VCaP (cell line): ENCODE measurements at regions not wholly inside any gene's neighbourhood (a gene's known extent, or its start where the extent isn't known, plus 50 kb on each side); places are given as distances from the start of the nearest gene placed in this dataset.
A peak's percentile ranks its signal among the peaks of the same experiment; 100 is the strongest.

Experiments used
- H3K27ac ChIP-seq: fragments of 450-650 bp; 2 replicates; pipeline ENCODE4 v1.5.1; 2017
- TF ChIP-seq, protein P1 (sequence below): fragments of 450-650 bp; conservative IDR thresholded peaks from 2 replicates; pipeline ENCODE4 v1.5.1; 2017; ENCODE audit warnings: mild to moderate bottlenecking, moderate library complexity

DNA sequence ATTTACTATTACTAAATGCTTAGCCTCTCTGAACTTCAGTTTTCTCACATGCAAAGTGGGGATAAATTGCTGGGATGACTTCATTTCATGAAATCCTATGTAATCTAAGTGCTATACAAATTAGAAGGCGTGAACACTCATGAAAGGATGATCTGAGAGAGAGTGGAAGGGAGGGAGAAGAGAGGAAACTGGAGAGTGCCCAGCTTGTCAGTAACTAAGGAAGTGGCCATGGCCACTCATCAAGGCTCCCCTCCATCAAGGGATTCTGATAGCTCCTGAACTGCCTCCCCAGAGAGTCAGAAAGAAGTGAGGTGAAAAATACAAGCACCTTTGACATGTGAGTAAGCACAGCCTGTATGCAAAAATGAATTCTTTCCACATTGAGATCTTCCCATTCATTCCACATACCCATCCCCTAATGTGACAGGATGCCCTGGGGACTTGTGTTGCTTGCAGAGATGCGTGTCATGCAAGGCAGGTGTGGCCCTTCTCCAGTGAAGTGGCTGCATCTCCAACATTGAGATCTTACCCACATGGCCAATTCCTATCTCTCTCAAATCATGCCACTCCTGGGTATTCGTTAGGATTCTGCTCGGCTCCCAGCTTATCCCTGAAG is 76.5 kb upstream of the ITPRID1 start:
- TF ChIP-seq, protein P1, sequence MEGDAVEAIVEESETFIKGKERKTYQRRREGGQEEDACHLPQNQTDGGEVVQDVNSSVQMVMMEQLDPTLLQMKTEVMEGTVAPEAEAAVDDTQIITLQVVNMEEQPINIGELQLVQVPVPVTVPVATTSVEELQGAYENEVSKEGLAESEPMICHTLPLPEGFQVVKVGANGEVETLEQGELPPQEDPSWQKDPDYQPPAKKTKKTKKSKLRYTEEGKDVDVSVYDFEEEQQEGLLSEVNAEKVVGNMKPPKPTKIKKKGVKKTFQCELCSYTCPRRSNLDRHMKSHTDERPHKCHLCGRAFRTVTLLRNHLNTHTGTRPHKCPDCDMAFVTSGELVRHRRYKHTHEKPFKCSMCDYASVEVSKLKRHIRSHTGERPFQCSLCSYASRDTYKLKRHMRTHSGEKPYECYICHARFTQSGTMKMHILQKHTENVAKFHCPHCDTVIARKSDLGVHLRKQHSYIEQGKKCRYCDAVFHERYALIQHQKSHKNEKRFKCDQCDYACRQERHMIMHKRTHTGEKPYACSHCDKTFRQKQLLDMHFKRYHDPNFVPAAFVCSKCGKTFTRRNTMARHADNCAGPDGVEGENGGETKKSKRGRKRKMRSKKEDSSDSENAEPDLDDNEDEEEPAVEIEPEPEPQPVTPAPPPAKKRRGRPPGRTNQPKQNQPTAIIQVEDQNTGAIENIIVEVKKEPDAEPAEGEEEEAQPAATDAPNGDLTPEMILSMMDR: no peak
- no peak overlapping the region for H3K27ac ChIP-seq

DNA sequence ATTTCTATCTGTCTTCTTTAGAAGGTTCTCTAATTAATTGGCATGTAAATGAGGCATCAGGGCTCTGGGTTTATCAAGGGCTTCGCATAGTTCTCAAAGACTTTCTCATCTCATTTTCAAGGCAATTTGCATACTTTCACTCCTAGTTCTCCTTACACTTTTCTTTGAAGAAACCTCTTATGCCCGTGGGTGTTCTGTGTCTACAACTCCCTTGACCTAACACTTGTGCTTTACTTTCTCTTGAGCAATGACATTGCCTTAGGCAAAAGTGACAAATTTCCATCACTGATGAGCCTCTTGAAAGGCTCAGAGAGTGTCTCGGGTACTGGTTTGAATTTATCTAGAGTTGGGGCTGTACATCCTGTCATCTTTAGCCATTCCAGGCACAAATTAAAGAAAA is 74.7 kb upstream of the ITPRID1 start:
- TF ChIP-seq, protein P1: no peak
- H3K27ac ChIP-seq: no peak overlapping the region

GRCh38 chr7:31440511-31440910 is 73.4 kb upstream of the ITPRID1 start:
- H3K27ac ChIP-seq: no peak overlapping the region
- TF ChIP-seq, protein P1: no peak

DNA sequence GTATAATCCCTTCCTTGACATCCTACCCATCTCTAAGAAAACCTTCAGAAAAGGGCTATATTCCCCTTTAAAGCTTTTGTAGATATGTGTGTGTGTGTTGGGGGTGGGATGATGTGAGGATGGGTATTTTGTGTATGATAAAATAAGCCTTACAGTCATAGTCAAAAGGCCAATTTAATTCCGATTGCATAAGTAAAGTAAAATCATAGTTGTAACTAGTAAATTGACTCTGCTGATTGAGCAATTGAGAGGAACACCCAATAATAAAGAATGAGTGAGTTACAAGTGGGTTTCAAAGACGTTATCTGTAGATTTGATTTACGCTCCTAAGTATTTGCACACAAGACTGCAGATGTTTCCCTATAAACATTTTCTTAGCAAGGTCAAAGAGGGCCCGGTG is 71.3 kb upstream of the ITPRID1 start:
- TF ChIP-seq, protein P1: no peak
- no peak overlapping the region for H3K27ac ChIP-seq

DNA sequence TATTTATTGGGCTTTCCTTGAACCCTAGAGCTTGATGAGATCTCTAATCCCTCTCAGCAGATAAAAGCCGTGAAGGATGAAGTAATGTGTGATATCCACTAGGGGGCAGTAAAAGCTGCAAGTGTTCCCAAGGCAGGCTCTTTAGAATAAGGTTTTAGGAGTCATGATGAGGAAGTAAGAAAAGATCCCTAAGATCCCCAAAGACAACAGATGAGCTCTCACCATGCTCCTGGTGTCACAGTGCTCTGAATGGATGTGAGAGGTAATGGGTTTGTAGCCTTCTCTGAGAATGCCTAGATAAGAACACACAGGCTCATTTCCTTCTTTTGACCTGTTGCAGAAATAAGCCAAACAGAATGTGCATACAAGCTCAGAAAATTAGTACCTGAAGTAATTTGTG is 70.4 kb upstream of the ITPRID1 start:
- TF ChIP-seq, protein P1: peak; percentile 83
- H3K27ac ChIP-seq: no peak overlapping the region

DNA sequence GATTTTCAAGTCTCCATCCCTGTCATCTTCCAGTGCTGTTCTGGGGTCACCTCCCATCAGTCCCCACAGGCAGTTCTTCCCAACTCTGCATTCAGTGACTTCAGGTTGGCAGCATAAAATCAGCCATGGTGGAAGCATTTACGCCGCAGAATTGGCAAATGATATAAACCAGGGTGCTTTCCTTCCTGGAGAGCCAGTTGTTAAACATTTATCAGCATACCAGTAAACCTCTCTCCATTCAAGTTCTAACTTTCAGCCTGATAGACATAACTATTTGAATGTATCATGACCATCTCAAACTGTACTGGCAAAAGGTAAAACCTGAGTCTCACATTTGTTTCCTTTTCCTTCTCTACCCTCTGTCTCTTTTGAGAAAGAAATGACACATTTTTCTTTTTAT is 69.7 kb upstream of the ITPRID1 start:
- TF ChIP-seq, protein P1: no peak
- no peak overlapping the region for H3K27ac ChIP-seq

GRCh38 chr7:31445686-31446355 is 68.1 kb upstream of the ITPRID1 start:
- no peak overlapping the region for H3K27ac ChIP-seq
- TF ChIP-seq, protein P1: no peak
